Kidney (tissue), 13 donors: ENCODE measurements at regions not wholly inside any gene's neighbourhood (a gene's known extent, or its start where the extent isn't known, plus 50 kb on each side); places are given as distances from the start of the nearest gene placed in this dataset.
A peak's percentile ranks its signal among the peaks of the same experiment; 100 is the strongest.

ENCODE experiments used
- DNase-seq, 5 donors: peaks; one replicate each; pipeline ENCODE4 v3.0.0-alpha.2; 2013 to 2020
- FAIRE-seq: peaks from 2 replicates; lab custom pipeline; 2012; peaks lifted over from hg19 to GRCh38; lab: Jason Lieb, UNC
- H3K27ac ChIP-seq, 2 donors: one replicate each; pipeline ENCODE4 v1.7.0; 2013; ENCODE audit warnings: low read depth in 2 of 2, low read length in 2 of 2, inconsistent platforms in 1 of 2
- H3K27me3 ChIP-seq: one replicate; pipeline ENCODE4 v1.7.1; 2013; ENCODE audit warnings: low read length, inconsistent platforms; ENCODE audit not compliant: control insufficient read depth, insufficient read depth
- H3K36me3 ChIP-seq, 3 donors: one replicate each; pipeline versions ENCODE4 v1.7.0 to v1.7.1; 2013; ENCODE audit warnings: low read length in 3 of 3, control low read depth in 1 of 3, inconsistent platforms in 1 of 3; ENCODE audit not compliant: insufficient read depth in 3 of 3, control insufficient read depth in 2 of 3
- H3K4me1 ChIP-seq, 3 donors: one replicate each; pipeline versions ENCODE4 v1.7.0 to v1.7.1; 2013; ENCODE audit warnings: low read length in 3 of 3, inconsistent platforms in 1 of 3, low read depth in 1 of 3; ENCODE audit not compliant: control insufficient read depth in 2 of 3, insufficient read depth in 2 of 3
- H3K4me3 ChIP-seq, 3 donors: one replicate each; pipeline versions ENCODE4 v1.7.0 to v1.8.1; 2013; ENCODE audit warnings: low read length in 3 of 3, control low read depth in 1 of 3, inconsistent platforms in 1 of 3
- H3K9ac ChIP-seq, 3 donors: one replicate each; pipeline versions ENCODE4 v1.7.0 to v1.7.1; 2013; ENCODE audit warnings: low read length in 3 of 3, control low read depth in 1 of 3, inconsistent platforms in 1 of 3
- H3K9me3 ChIP-seq, 3 donors: one replicate each; pipeline versions ENCODE4 v1.7.0 to v1.7.1; 2013; ENCODE audit warnings: low read length in 3 of 3, control low read depth in 1 of 3, inconsistent platforms in 1 of 3; ENCODE audit not compliant: control insufficient read depth in 2 of 3, insufficient read depth in 1 of 3
- intact Hi-C: fragments of 100-400 bp; cut with DNase I; formaldehyde crosslinking; loops from one replicate; pipeline ENCODE4 v1.11.1; 2022
- TF ChIP-seq, protein P1 (sequence below): IDR thresholded peaks from 3 replicates; pipeline ENCODE4 v1.5.1; 2012; ENCODE audit warnings: mild to moderate bottlenecking, moderate library complexity, borderline replicate concordance; ENCODE audit not compliant: insufficient read depth; ENCODE audit errors: extremely low read depth
- donor health status: control.
- donor health status: control.
- donor health status: control.
- donor health status: control.
- donor health status: control.
- donor health status: DM: yes; HTN: yes; CAD: no.
- donor health status: Normal renal cell carcinoma (clear cell type).

DNA sequence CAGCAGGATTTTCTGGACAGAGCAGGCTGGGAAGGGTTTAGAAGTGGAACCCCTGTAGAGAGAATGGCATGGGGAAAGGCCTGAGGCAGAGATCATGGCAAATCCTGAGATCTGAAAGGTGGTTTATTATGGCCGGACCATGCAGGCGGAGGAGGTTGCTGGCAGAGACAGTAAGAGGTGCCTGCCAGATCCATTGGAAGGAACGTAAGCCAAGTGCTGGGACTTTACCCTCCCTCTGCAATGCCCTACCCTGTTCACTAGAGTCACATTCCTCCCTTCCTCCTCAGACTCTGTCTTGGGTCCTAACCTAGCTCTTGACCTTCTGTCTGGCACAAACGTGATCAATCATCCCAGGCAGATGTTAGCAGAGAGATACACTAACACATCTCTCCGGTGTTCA, 66.4 kb upstream of the SLC22A23 start:
- FAIRE-seq: no peak
- no peak for DNase-seq
- H3K9me3 ChIP-seq: no peaks in the 10 kb centered on the region

DNA sequence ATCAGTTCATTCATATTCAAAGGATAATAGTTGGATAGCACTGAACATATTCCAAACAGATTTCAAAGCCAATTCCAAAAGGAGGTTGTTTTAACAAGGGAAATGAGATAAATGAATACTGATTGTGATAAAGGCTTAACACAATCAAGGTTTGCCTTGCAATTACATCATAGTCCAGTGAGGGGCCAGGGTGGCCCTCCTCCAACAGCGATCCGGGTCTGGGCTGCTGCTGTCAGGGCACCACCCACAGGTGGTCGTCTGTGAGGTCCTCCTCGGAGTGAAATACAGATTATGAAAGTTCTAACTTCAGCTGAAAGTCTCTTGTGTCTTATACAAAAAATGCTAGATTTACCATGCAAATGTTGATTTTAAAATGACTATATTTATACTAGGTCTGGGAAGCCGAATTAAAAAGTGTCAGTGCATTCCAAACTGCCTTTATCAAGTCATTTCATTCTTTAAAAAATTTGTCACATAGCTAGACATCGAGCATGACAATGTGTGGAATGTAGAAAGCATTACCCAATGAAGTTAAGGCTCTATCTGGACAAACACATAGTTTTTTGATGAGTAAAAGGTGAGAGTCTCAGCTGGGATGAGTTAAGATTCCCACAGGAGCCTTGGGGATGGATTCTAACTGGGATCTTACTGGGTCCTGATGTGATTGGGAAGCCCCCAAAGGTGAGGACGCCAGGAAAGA, 65.9 kb upstream of the SLC22A23 start:
- H3K27ac ChIP-seq: no peak overlapping the region
- intact Hi-C loops: no loop called here
- no peaks in the 10 kb centered on the region for H3K9me3 ChIP-seq
- no peak overlapping the region for H3K4me3 ChIP-seq
- no peaks in the 10 kb centered on the region for H3K4me1 ChIP-seq
- no peak for FAIRE-seq
- H3K27me3 ChIP-seq: no peaks in the 10 kb centered on the region
- no peak for DNase-seq
- TF ChIP-seq, protein P1, sequence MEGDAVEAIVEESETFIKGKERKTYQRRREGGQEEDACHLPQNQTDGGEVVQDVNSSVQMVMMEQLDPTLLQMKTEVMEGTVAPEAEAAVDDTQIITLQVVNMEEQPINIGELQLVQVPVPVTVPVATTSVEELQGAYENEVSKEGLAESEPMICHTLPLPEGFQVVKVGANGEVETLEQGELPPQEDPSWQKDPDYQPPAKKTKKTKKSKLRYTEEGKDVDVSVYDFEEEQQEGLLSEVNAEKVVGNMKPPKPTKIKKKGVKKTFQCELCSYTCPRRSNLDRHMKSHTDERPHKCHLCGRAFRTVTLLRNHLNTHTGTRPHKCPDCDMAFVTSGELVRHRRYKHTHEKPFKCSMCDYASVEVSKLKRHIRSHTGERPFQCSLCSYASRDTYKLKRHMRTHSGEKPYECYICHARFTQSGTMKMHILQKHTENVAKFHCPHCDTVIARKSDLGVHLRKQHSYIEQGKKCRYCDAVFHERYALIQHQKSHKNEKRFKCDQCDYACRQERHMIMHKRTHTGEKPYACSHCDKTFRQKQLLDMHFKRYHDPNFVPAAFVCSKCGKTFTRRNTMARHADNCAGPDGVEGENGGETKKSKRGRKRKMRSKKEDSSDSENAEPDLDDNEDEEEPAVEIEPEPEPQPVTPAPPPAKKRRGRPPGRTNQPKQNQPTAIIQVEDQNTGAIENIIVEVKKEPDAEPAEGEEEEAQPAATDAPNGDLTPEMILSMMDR: no peak
- H3K36me3 ChIP-seq: no peaks in the 10 kb centered on the region
- no peak overlapping the region for H3K9ac ChIP-seq

More for the DNA sequence above, 66.4 kb upstream of the SLC22A23 start:
- Histone ChIP-seq H3K9ac (no peak overlapping the region), H3K4me1 (no peaks in the 10 kb centered on the region), H3K4me3 (no peak overlapping the region), H3K36me3 (no peaks in the 10 kb centered on the region), H3K27me3 (no peaks in the 10 kb centered on the region), H3K27ac (no peak overlapping the region)
- intact Hi-C loops: no loop called here
- TF ChIP-seq, protein P1: no peak

DNA sequence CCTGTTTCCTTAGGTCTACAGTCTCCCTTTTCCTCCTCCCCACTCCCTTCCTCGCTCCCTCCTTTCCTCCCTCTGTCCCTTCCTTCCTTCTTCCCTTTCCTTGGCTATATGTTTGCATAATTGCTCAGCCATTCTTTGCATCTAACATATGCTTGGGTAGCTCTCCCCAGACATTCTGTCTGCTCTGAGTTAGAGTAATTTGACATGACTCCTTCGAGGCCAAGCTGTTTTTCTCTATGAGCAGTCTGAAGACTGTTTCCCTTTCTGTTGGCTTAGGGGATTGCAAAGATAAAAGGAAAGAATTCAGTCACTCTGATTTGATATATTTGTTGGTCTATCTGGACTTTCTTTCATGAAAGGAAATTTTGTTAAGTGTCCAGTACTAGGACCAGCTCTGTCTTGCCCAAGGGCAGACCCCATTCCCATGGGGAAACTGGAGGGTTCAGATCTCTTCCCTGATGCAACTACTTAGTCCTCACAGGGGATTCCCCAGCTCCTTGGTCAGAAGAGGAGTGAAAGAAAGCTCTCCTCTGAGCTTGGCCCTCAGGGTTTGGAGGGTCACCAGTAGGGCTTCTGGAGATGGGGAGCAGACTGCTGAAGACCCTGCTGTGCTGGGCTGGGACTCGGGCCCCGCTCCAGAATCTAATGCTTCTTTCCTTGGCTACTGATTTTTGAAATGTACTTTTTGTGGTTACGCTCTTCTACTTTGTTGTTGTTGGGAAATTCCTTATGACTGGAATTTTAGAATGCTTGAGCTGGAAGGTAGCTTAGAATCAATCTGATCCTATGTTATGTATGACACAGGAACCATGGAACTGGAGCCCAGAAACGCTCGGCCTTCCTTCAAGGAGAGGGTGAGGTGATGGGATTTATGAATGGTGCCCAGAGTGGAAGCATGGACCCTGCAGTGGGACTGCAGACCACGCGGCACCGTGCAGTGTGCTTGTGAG, 63.7 kb upstream of the SLC22A23 start:
- Histone ChIP-seq H3K4me3 (no peak overlapping the region), H3K9ac (no peak overlapping the region), H3K27me3 (no peaks in the 10 kb centered on the region), H3K9me3 (no peaks in the 10 kb centered on the region), H3K36me3 (no peaks in the 10 kb centered on the region), H3K4me1 (no peaks in the 10 kb centered on the region), H3K27ac (no peak overlapping the region)
- TF ChIP-seq, protein P1: no peak
- FAIRE-seq (no peak), DNase-seq (peak in 1 of 5 donors; percentile 11)
- intact Hi-C loops: no loop called here
